ENCODE measurements at regions not wholly inside any gene's neighbourhood (a gene's known extent, or its start where the extent isn't known, plus 50 kb on each side); places are given as distances from the start of the nearest gene placed in this dataset.
"Not testable (repeated sequence)": the region's sequence is repeated elsewhere in the genome, so short reads cannot be mapped to it uniquely, and the experiment has no call there.

DNA sequence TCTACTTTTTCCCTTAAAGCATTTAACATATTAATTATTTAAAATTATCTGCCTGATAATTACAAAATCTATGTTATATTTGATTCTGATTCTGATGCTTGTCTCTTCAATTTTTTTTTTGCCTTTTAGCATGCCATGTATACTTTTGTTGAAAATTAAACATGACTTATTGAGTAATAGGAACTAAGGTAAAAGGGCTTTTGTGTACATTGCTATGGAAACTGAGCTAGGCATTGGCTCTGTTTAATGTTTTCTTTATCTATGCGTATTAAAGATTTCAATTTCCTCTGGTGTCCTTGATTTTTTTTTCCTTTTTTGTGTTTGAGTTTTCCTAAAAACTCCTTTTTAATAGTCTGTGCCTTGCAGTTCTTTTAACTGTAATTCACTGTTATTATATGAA, 805.2 kb downstream of the DHX35 start:
- no peak for DNase-seq (ENCODE audit: low spot score)

DNA sequence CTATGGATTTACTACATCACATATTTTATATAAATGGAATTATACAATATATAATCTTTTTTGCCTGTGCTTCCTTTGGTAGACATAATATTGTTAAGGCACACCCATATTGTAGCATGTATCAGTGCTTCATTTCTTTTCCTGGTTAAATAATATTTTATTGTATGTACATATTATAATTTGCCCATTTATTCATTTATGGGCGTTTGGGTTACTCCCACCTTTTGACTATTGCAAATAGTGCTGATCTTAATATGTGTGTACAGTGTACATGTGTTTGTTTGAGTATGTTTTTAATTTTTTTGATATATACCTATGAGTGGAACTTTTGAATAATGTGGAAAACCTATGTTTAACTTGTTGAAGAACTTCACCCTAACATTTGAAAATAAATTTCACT, 804.2 kb downstream of the DHX35 start:
- DNase-seq (ENCODE audit: low spot score): no peak

- DNase-seq (ENCODE audit: low spot score): no peak
Observed at GRCh38 chr20:39762716-39763115, 800.6 kb downstream of the DHX35 start.

GRCh38 chr20:39758876-39759275, 796.7 kb downstream of the DHX35 start:
- no peak for DNase-seq (ENCODE audit: low spot score)

- no peak for DNase-seq (ENCODE audit: low spot score)
Observed at GRCh38 chr20:39756828-39757227, 794.7 kb downstream of the DHX35 start.

- DNase-seq (ENCODE audit: low spot score): no peak
Observed at GRCh38 chr20:39756369-39756768, 794.2 kb downstream of the DHX35 start.

DNA sequence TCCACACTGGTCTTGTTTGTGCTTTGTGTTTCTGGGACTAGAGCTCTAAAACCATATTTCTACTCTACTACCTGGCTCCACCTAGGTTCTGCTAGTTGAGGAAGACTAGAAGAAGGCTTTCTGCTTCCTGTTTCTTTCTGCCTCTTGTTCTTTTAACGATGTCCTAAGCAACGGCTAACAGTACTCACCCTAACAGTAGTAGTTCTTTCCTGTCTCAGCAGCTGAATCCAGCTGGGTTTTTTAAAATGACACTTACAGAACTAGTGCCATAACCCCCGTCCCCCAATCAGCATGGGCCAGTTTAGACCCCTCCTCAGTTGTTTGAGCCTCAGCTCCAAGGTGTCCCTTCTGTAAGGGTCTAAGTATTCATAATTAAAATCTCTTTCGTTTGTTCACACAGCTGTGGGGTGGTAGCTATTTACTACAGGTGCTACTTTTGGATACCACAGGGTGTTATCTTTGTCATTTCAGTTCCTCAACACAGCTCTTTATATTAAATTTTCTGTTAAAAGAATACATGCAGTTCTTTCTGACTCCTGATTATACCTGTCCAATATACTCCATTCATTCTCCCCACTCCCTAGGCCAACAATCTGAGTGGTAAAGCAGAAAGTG, 790.2 kb downstream of the DHX35 start:
- no peak for DNase-seq (ENCODE audit: low spot score)

- no peak for DNase-seq (ENCODE audit: low spot score)
Observed at GRCh38 chr20:39751557-39752137, 789.5 kb downstream of the DHX35 start.

DNA sequence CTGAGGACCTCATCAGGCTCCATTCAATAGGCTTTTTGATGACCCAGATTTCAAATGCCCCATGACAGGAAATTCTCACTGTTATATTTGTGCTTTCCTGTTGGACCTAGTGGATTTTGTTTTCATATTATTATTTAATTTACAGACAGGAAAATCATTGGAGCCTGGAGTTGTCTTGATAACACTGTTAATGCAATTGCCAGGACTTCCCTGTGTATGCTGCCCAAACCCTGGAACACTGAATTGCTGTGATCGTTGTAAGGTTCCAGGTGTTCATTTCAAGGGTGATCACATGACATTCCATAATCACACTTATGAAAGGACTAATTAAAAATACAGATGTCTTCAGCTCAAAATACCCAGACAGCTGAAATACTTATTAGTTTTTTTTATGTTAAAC, 783.2 kb downstream of the DHX35 start:
- no peak for DNase-seq (ENCODE audit: low spot score)

GRCh38 chr20:39738651-39739050, 776.5 kb downstream of the DHX35 start:
- no peak for DNase-seq (ENCODE audit: low spot score)

GRCh38 chr20:39736434-39737327, 774.5 kb downstream of the DHX35 start:
- no peak for DNase-seq (ENCODE audit: low spot score)

DNA sequence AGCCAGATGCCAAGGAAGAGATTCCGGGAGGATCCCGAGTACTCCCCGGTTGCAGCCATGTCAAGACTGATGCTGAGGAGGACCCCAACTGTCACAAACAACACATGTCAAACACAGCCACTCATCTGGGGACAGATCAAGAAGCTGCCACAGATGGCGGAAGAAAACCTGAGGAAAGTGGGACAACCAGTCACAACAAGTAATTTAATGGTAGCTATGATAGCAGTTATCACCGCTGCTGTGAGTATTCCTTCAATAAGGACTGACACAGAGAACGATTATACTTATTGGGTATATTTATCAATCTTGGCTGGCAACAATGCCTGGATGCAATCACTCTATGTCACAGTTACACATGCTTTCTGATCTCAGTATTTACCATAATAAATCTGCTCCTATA, 763.4 kb downstream of the DHX35 start:
- not testable (repeated sequence) for DNase-seq (ENCODE audit: low spot score)

DNA sequence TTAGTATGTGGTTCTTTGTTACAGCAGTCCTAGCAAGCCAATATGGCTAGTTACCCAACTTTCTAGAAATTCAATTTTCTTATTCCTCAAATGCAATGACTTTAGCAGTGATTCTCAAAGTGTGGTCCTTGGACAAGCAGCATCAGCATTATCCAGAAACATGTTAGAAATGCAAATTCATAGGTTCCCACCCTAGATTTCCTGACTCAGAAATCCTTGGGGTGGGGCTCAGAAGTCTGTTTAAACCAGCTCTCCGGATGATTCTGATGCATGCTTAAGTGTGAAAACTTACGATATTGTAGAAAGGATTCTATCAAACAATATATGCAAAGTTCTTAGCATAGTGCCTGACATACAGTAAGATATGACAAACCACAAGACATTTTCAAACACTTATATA, 757.1 kb downstream of the DHX35 start:
- DNase-seq (ENCODE audit: low spot score): no peak

GRCh38 chr20:39717936-39718335, 755.8 kb downstream of the DHX35 start:
- no peak for DNase-seq (ENCODE audit: low spot score)

- peak; percentile 19 for DNase-seq (ENCODE audit: low spot score)
Observed at GRCh38 chr20:39716796-39717341, 754.7 kb downstream of the DHX35 start.

DNA sequence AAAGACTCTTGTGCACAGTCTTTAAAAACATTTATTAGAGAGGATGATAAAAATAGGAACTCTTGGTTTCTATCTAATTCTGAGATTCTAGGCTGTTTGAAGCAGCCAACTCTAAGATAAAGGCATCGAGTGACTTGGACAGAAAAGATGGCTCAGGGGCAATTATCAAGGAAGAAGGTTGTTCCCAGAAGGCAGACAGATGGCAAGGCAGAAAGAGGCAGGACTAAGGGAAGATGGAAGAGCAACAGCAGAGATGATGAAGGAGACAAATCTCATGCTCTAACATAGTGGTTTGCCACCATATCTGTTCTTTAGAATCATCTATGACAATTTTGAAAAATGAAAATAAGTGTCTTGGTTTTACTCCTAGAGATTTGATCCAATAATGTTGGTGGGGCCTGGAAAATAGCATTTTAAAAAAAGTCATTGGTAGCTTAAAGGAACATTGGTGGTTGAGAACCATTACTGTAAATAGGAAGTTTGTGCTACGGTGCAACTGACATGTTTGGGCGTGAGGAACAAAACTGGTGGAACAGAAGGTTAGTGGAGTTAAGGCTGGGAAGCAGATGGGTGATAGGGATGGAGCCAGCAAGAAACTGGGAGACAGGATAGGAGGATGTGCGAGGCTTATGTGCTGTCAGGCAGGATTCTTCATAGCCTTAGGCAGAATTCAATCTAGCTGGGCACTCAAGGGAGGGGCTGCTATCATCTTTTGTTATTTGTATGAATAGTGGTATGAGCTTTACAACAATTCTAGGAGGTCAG, 751.1 kb downstream of the DHX35 start:
- no peak for DNase-seq (ENCODE audit: low spot score)

- no peak for DNase-seq (ENCODE audit: low spot score)
Observed at GRCh38 chr20:39706184-39706663, 744.1 kb downstream of the DHX35 start.

DNA sequence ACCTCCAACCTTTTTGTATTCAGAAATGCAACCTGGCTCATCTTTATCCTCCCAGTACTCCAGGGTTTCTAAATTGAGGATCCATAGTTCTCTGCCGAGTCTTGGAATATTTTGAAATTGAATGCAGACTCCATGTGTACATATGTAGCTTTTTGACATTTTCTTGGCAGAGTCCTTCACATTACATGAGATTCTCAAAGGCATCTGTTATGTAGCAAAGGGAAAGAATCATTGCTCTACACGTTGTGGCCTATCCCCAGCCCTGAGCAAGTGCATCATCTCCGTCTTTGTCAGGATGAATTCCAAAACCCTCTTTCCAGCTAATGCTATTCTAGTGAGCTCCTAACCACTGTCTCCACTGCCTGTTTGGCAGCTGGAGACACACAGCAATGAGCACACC, 742.9 kb downstream of the DHX35 start:
- no peak for DNase-seq (ENCODE audit: low spot score)

DNA sequence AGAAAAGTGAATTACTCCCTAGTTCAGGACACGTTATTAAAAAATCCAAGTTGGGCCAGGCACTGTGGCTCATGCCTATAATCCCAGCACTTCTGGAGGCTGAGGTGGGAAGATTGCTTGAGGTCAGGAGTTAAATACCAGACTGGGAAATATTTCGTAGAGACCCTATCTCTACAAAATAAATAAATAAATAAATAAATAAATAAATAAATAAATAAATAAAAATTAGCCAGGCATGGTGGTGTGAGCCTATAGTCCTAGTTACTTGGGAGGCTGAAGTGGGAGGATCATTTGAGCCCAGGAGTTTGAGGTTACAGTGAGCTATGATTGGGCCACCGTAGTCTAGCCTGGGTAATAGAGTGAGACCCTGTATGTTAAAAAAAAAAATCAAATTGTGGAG, 741.2 kb downstream of the DHX35 start:
- not testable (repeated sequence) for DNase-seq (ENCODE audit: low spot score)

DNA sequence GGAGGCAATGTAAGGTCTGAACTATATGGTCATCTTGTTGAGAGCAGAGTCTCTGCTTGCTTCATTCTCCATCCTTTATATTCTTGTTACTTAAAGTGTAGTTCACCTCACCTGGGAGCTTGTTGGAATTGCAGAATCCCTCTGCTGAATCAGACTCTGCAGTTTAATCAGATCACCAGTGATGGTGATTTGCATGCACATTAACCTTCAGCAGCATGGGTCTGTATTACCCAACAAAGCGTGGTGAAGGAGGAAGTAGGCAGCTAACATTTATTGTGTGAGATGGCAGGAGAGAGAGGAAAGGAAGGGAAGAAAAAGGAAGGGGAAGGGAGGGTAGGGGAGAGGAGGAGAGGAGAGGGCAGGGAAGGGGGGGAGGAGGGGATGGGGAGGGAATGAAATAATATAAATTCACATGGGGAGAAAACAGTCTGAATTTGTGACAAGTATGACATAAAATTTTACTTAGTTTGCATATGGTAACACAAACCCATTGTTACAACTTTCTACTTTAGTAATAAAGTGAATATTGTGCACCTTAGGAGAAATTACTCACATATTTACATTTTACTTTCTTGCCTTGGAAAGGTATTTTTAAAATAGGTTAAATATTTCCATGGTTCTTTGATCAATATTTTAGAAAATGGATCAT, 740.7 kb downstream of the DHX35 start:
- DNase-seq (ENCODE audit: low spot score): no peak

GRCh38 chr20:39700528-39700927, 738.4 kb downstream of the DHX35 start:
- DNase-seq (ENCODE audit: low spot score): no peak
